ENCODE measurements at regions not wholly inside any gene's neighbourhood (a gene's known extent, or its start where the extent isn't known, plus 50 kb on each side); places are given as distances from the start of the nearest gene placed in this dataset.
"Not testable (repeated sequence)": the region's sequence is repeated elsewhere in the genome, so short reads cannot be mapped to it uniquely, and the experiment has no call there.

DNA sequence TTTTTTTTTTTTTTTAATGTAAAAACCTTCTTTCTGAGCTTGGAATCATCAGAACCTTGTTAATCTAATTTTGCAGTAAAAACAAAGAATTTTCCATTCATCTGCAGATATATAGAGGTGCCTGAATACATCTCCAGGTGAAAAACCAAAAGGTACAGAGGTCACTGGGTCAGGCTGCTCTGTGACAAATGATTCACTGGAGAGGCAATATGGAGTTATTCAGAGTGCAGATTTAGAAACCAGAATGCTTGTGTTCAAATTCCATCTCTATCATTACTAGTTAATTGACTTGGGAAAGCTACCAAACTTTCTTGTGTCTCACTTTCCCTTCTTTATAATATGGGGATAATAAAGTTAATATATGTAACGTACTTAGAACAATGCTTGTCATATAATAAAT, 51.5 kb upstream of the C1orf53 start:
- no peak for DNase-seq

DNA sequence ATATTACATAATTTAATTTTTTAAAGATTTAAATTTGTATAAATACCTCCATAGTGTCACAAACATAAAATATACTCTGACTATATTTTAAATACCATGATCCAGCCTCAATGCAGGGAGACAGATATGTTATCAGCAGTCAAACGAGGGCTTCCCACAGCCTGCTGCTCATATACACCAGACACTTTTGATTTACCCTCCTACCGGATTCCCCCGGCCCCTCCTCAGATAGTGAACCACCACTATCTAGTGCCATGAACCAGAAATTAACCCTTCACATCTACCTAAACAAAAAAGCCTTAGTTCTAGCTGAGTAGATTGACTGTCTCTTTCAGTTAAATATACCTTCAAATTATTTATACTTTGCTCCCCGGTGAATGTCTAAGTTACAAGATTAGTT, 52.4 kb upstream of the C1orf53 start:
- no peak for DNase-seq

DNA sequence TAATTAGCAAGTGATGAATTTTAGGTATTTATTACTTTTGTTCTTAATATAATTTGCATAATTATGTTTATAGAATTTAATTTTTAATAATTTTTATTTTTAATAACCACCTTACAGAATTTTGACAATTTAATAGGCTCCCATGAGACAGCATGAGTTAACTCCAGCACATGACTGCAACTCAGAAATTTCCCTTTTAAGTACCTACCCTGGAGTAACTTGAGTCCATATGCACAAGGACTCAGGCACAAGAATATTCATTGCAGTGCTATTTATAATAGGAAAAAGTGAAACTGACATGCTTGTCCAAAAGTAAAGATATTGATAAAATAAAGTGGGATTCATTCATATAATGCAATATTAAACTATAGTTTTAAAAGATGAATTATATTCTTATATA, 54.1 kb upstream of the C1orf53 start:
- no peak for DNase-seq

DNA sequence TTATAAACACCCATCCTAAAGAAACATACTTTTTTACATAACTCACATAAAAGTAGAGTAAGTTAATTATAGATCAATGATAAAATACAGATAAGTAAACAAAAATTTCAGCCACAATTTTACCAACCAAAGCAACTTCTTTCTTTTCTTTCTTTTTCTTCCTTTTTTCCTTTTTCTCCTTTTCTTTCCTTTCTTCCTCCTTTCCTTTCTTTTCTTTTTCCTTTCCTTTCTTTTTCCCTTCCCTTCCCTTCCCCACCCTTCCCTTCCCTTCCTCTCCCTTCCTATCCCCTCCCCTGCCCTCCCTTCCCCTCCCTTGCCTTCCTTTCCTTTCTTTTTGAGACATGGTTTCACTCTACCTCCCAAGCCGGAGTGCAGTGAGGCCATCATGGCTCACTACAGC, 56.5 kb upstream of the C1orf53 start:
- DNase-seq = no peak

DNA sequence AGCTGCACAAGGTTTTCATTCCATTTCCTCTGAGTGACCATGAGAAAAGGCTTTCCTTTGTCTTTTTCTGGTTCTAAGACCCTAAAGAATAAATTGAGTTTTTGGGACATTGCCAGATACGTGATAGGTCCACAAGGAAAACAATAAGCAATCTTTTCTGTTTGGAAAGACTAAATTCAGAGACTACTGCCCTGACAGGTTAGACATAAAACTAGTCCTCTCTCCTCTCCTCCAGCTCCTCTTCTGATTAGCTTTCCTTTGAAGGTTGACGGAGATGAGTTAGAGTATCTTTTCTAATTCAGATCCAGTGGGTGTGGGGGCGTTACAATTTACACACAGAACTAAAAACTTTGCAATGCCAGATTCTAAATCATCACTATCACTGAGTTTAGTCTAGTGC, 57.8 kb upstream of the C1orf53 start:
- DNase-seq = no peak

DNA sequence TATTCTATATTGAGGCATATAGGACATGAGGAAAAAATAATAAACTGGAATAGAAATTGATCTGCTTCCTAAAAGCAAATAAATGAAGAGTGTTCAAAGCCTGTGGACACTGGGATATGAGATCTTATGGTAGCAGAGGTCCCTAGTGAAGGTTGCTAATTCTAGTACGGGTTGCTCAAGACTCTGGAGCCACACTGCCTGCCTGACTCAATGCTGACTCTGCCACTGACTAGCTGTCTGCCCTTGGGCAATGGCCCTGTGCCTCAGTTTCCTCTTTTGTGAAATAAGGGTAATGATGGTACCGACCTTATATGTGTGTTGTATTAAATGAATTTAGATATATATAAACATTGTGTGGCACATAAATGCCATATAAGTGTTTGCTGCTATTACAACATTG, 59.0 kb upstream of the C1orf53 start:
- DNase-seq = no peak

DNA sequence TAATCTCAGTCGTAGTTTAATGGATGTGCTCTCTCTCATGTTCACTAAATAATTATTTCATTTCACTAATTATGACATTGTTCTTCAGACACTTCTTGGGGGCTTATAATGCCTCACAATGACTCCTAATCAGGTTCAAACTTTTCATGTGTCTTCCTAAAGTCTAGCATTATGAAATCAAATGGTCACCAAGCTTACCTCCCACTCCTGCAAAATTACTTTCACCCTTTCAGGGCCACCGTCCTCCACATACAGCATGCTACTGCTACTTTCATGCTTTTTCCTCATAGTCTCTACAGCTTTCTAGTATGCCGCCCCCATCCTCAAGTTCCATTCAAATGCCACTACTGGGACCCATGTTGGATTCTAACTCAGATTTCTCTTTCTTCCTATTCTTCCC, 59.8 kb upstream of the C1orf53 start:
- DNase-seq = no peak

DNA sequence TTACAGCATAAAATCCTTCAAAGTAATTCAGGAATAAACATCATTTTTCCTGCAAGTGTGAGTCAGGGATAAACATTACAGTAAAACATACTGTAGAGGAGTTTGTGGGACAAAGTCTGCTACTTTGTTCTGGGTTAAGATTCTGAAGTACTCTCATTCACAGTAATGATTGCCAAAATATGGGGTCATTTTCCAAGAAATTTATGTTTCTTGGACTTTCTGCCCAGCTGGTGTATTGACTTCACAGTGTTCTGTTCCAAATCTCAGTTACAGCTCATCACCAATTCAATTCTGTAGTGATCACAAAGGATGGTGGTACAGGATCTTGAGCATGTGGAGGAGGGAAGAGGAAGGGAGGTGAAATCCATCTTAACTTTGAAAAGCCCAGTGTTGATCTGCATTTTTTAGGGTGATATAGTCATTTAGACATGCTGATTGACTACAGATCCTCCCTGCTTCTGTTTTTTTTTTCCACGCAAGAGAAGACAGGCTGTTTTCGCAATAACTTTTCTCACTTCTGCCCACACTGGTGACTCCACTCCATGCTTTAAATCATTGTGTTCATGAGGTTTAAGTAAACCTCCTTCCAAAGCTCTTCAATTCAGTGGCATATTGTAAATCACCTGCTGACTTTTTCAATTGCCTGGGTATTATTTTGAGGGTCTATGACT, 60.4 kb upstream of the C1orf53 start:
- DNase-seq = peak; percentile 1

DNA sequence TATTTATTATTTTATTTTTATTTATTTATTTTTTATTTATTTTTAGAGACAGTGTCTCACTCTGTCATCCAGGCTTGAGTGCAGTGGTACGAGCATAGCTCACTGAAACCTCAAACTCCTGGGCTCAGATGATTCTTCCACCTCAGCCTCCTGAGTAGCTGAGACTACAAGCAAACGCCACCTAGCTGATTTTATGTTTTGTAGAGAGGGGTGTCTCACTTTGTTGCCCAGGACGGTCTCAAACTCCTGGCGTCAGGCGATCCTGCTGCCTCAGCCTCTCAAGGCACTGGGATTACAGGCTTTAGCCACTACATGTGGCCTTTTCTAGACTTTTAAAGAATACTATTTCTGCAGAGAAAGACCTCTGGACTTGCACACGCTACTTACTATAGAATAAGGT, 61.3 kb upstream of the C1orf53 start:
- DNase-seq = no peak

DNA sequence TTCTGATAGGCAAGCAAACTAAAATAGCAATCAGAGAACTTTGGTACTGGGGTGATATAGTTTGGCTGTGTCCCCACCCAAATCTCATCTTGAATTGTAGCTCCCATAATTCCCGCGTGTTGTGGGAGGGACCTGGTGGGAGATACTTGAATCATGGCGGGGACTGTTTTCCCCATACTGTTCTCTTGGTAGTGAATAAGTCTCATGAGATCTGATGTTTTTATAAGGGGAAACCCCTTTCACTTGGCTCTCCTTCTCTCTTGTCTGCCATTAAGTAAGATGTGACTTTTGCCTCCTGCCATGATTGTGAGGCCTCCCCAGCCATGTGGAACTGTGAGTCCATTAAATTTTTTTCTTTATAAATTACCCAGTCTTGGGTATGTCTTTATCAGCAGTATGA, 62.6 kb upstream of the C1orf53 start:
- DNase-seq = not testable (repeated sequence)

DNA sequence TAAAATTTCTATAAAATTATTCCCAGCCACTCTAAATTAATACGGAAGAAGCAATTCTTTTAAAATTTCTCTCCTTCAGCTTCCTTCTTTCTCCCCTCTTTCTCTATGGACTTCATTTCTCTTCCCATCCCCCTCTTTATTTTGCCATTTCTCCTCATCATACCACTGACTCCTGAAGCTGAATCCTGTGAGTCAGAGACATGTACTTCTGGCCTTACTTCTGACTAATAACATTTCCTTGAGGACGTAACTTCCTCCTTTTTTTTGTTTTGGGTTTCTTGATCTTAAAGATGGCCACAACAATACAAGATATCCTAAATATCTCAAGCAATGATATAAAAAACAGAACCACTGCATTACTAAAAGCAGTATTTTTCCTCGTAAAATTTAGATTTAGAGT, 63.6 kb upstream of the DENND1B start:
- DNase-seq = no peak

DNA sequence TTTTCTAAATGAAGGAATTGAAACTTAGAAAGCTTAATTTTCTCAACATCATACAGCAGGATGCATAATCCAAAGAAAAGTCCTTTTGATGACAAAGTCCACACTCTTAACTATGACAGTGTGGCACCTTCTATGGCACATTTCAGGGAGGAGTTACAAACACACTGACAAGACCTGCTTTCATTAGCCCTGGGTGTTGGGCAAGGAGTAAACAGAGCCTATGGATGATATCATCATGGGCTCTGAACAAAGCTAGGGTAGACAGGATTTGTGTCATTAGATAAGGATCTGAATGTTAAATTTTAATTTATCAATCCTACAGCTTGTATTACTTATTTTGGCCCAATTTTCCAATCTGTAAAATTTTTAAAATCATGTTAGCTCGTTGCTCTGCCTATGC, 62.6 kb upstream of the DENND1B start:
- no peak for DNase-seq

DNA sequence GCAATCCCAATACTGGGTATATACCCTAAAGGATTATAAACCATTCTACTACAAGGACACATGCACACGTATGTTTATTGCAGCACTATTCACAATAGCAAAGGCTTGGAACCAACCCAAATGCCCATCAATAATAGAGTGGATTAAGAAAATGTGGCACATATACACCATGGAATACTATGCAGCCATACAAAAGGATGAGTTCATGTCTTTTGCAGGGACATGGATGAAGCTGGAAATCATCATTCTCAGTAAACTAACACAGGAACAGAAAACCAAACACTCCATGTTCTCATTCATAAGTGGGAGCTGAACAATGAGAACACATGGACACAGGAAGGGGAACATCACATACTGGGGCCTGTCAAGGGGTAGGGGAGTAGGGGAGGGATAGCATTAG, 61.1 kb upstream of the DENND1B start:
- not testable (repeated sequence) for DNase-seq

DNA sequence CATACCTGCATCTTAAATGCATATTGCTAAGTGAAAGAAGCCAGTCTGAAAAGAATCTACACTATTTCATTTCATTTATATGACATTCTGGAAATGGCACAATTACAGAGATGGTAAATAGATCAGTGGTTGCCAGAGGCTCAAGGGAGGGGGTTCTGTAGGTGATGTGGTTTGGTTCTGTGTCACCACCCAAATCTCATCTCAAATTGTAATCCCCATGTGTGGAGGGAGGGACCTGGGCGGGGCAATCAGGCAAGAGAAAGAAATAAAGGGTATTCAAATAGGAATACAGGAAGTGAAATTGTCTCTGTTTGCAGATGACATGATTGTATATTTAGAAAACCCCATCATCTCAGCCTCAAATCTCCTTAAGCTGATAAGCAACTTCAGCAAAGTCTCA, 53.7 kb upstream of the DENND1B start:
- DNase-seq = not testable (repeated sequence)

DNA sequence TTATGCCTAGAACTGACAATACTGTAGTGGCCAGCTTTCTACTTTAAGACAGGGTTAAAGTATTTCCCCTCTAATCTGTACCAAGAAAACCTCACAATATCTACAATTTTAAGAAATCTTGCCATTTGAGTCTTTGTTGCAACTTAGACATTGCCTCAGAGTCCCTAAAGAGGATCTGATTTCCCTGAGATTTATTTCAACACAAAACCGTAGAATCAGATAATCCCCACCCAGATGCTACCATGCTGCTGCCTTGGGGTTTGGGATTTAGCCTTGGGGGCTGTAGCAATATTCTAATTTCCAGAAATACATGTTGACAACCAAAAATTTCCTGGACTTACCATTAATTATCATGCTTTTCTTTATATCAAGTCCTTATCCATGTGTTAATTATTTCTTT, 50.3 kb upstream of the DENND1B start:
- DNase-seq = no peak
